GM19324 (cell line): ENCODE measurements at regions not wholly inside any gene's neighbourhood (a gene's known extent, or its start where the extent isn't known, plus 50 kb on each side); places are given as distances from the start of the nearest gene placed in this dataset.
"Not testable (repeated sequence)": the region's sequence is repeated elsewhere in the genome, so short reads cannot be mapped to it uniquely, and the experiment has no call there.

Source experiments
- ATAC-seq: cut with Tn5 transposase; IDR thresholded peaks from one replicate; pipeline ENCODE4 v1.9.1; 2021; ENCODE audit warnings: mild to moderate bottlenecking, moderate library complexity; ENCODE audit not compliant: unreplicated experiment, low FRiP score

- ATAC-seq = no peak
These were observed 393.3 kb downstream of the EDEM1 start for GRCh38 chr3:5580826-5581225.

- ATAC-seq = no peak
These were observed 394.2 kb downstream of the EDEM1 start for GRCh38 chr3:5581743-5582142.

GRCh38 chr3:5583920-5584319 is 396.4 kb downstream of the EDEM1 start:
- ATAC-seq = no peak

DNA sequence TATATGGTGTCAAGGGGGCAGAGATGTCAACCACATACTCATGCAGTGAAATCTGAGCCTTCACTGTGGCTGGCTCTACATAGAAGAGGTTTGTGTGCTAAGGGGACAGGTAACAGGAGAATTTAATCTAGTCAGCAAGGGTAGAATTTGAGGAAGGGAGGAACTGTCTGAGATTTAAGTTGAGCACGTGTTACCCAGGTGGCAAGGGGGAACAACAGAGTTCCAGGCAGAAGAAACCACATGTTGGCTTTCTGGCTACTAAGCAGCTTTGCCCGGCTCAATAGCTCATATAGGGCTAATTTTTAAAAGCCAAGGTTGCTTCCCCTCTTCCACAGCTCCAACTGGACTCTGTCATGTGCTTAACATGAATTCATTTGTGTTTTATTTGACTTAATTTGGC is 397.6 kb downstream of the EDEM1 start:
- ATAC-seq = no peak

GRCh38 chr3:5606884-5607472 is 419.5 kb downstream of the EDEM1 start:
- ATAC-seq = no peak

DNA sequence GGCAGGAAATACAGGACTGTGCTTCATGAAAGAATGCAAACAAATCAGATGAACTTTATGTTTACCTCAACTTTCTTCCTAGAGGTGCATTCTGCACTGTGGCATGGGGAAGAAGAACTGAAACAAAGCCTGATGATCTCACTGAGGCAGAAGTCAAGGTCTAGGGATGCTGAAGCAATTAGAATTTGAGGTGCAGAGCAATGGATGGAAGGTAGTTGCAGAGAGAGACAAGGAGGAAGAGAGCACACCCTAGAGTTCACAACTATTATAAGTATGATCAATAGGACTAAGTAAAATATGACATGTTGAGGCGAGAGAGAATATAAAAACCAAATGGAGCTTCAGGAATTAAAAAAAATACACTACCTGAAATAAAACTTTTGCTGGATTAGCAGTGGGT is 420.1 kb downstream of the EDEM1 start:
- ATAC-seq = peak; percentile 53

DNA sequence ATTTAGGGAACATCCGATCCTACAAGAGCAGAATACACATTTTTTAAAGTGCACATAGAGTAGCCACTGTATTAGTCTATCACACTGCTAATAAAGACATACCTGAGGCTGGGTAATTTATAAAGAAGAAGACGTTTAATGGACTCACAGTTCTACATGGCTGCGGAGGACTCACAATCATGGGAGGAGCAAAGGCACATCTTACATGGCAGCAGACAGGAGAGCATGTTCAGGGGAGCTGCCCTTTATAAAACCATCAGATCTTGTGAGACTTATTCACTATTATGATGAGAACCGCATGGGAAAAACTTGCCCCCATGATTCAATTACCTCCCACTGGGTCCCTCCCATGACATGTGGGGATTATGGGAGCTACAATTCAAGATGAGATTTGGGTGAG is 421.5 kb downstream of the EDEM1 start:
- not testable (repeated sequence) for ATAC-seq

DNA sequence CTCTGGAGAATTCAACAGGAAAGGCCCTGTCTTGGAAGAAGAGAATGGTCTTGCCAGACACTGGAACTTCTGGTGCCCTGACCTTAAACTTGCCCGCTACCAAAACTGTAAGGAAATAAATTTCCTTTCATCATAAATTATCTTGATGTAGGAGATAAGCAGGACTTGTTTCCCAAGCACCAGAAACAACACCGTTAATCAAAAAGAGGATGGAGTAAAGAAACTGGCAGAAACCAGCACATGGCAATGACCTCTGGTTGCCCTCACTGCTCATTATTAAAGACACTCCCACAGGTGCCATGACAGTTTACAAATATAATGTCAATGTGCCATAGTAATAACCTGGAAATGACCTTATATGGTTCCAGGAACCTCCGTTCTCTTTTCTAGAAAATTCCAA is 426.1 kb downstream of the EDEM1 start:
- ATAC-seq = no peak

DNA sequence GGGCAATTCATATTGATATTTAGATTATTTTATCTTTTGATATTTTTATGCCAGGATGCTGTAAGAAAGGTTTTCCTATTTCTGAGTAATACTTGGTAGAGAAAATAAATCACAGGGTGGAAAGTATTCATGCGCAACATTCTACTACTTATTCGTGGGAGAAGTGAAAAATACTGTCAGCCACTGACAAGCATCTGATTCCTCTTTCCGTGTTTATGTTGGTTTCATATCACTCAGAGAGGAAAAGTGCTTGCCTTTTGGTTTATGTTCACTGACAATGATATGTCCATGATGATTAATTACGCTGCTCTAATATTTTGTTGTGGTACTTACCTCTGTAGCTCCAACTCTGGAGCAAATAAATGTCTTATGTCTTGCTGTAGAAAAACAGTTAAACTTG is 429.4 kb downstream of the EDEM1 start:
- no peak for ATAC-seq

GRCh38 chr3:5618170-5618569 is 430.7 kb downstream of the EDEM1 start:
- no peak for ATAC-seq

DNA sequence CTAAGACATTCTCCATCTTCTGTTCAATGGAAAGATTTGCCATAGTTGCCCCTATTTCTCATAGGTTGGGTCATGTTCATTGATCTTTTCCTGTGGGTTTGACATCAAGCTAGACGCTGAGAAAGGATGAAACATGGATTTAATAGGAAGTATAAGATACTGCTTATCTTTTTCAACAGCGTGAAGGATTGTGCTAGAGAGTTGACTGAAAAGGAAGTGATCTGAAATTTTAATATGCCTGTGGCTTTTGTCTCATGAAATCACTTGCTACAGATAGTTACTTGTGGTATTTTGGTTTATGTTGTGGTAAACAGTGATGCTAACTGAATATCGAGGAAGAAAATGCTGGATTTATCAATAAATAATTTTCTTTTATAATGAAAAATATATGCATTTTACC is 442.9 kb downstream of the EDEM1 start:
- no peak for ATAC-seq

DNA sequence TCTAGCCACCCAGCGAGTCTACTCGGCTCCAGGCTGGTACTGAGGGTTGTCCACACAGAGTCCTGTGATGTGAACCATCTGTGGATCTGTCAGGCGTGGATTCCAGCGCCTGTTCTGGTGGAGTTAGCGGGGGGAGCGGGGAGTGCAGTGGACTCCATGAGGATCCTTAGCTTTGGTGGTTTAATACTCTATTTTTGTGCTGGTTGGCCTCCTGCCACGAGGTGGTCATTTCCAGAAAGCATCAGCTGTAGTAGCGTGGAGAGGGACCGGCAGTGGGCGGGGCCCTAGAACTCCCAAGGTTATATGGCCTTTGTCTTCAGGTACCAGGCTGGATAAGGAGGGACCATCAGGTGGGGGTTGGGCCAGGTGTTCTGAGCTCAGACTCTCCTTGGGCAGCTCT is 446.5 kb downstream of the EDEM1 start:
- no peak for ATAC-seq

DNA sequence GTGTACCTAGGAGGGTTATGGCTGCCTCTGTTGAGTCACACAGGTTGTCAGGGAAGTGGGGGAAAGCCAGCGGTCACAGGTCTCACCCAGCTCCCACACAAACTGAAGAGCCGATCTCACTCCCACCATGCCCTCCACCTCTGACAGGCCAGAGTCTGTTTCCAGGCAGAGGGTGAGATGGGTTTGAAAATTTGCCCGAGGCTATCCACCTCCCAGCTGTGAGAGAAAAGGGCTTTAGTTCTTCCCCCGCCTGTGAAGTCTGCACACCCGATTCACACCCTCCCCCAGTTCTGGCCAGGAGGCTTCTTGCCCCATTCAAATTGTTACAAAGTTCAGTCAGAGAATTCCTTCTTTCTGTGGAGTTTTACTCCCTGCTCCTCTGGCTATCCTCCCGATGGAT is 446.9 kb downstream of the EDEM1 start:
- ATAC-seq = no peak

- ATAC-seq = no peak
These were observed 448.2 kb downstream of the EDEM1 start for GRCh38 chr3:5635746-5636145.

- no peak for ATAC-seq
These were observed 451.0 kb downstream of the EDEM1 start for GRCh38 chr3:5638550-5638949.

DNA sequence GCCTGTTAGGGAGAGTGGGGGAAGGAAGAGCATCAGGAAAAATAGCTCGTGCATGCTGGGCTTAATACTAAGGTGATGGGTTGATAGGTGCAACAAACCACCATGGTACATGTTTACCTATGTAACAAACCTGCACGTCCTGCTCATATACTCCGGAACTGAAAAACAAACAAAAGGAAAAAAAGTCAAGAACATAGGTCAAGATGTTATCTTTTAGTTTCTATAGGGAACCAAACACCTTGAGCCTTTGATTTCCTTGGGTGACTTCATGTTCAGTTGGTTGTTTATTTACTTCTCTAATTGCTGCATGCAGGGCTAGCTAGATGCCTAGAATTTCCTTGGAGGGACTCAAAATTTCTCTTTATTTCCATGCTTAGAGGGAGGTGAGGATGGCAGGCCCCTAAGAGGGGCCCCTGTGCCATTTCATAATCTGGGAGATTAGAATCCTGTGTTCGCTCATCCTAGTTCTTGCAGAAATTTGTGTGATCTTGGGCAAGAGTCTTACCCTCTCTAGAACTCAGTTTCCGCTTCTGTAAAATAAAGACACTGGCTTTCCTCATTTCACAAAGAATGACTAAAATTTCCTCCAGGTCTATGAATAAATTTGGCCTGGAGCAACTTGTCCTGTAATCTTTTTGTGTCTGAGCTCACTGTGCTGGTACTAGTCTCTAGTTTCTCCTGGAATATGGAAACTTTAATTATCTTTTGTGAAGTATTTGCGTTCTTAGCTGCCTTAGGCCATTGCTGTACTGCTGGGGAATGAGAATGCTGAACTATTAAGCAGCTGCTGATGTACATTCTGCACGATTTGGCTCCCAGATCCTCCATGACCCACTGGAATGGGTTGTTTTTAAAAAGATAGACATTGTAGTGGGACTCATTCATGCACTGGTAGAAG is 457.5 kb downstream of the EDEM1 start:
- no peak for ATAC-seq

DNA sequence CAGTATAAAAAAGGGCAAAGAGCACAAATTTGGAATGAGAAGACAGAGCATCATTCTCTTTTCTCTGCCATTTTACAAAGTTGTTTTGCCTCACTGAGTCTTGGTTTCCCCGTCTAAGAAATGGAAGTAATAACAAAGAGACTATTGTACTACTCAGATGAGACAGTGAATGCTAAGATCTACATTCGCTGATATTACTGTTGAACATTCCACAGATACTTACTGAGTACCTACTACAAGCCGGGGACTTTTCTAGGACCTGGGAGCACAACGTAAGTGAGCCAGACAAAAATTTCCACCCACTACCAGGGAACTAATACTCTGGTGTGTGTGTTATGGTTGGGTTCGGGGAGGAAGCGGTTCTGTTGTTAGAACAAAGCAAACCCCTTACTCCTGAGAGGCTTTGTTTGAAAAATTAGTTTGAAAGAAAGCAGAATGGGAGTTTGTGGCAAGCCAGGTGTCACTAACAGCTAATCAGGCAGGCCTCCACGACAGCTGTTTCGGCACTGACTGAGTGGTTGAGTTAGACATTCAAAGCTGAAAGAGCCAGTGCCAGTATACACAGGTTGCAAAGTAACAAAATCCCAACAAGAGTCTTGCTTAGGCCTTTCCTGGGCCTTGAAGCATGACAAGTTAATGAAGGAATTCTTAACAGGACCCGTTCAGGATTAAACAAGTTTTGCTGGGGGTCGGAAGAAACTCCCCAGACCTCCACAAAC is 458.3 kb downstream of the EDEM1 start:
- ATAC-seq = no peak

GRCh38 chr3:5650303-5650702 is 462.8 kb downstream of the EDEM1 start:
- no peak for ATAC-seq

DNA sequence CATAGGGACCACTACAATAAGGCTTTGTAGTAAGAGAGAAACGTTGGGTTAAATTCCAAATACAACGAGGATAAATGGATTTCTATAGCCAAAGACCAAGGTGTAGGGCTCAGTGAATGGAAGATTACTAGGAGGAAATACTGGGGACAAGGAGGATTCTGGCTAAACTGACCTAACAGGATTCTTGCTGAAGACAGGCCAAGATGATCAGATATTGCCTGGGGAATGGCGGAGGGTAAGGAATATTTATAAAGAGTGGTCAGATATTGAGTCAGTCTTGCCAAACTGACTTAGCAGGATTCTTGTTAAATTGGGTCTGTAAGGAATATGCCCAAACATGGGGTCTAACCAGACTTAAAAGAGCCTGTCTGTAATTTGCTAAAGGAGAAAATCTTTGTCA is 463.8 kb downstream of the EDEM1 start:
- ATAC-seq = no peak

DNA sequence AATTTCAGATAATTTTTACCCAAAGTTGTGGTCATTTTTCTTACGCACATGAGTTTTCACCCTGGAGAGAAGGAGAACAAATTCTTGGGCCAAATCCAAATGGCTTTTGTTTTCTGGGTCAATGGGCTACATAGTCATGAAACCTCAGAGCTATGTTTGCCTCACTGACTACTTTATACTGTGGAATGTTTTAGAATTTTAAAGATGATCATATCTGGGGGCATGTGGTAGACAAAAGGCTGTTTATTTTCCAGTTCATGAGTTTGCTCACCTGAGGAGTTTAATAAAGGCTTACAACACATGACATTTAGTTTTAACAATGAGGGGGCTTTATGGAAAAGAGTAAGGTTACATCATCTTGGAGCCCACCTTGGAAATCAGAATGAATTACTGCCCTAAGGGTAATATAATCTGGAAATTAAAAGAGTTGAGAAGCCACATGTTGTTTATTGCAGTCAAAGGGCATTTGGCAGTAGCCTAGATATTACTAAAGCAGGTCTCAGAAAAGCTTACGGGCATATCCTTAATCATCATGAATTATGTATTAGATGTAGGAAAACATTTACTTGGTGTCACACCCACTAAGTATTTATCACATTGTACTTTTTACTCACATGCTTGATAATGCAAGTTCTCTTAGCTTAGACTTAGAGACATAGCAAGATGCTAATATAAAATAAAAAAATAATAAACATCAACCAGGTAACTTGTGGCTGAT is 466.1 kb downstream of the EDEM1 start:
- ATAC-seq = no peak

GRCh38 chr3:5657106-5657505 is 469.6 kb downstream of the EDEM1 start:
- ATAC-seq = no peak
